Tibial artery (tissue), 4 donors: ENCODE measurements at regions not wholly inside any gene's neighbourhood (a gene's known extent, or its start where the extent isn't known, plus 50 kb on each side); places are given as distances from the start of the nearest gene placed in this dataset.
"Not testable (repeated sequence)": the region's sequence is repeated elsewhere in the genome, so short reads cannot be mapped to it uniquely, and the experiment has no call there.

Source experiments
- DNase-seq, 2 donors: peaks; one replicate each; pipeline ENCODE4 v3.0.0-alpha.2; 2019
- H3K27ac ChIP-seq, 2 donors: fragments of 200-600 bp; sonication (generic) in 1 of 2; 1 replicate in 1 of 2; 2 replicates in 1 of 2; pipeline ENCODE4 v1.5.1; 2018 to 2019; ENCODE audit warnings: mild to moderate bottlenecking in 1 of 2
- H3K27me3 ChIP-seq, 2 donors: fragments of 200-600 bp; sonication (generic) in 1 of 2; one replicate each; pipeline versions ENCODE4 v1.5.1 to v1.6.0; 2016 to 2019
- H3K36me3 ChIP-seq, 3 donors: fragments of 200-600 bp; sonication (generic) in 2 of 3; one replicate each; pipeline ENCODE4 v1.5.1; 2016 to 2019; ENCODE audit warnings: mild to moderate bottlenecking in 2 of 3
- H3K4me1 ChIP-seq, 4 donors: fragments of 200-600 bp; sonication (generic) in 2 of 4; 1 replicate in 3 of 4; 2 replicates in 1 of 4; pipeline ENCODE4 v1.5.1; 2016 to 2019
- H3K4me3 ChIP-seq, 2 donors: fragments of 200-600 bp; sonication (generic) in 1 of 2; 1 replicate in 1 of 2; 2 replicates in 1 of 2; pipeline ENCODE4 v1.5.1; 2018 to 2019; ENCODE audit warnings: mild to moderate bottlenecking in 2 of 2
- H3K9me3 ChIP-seq, 3 donors: fragments of 200-600 bp; sonication (generic) in 1 of 3; one replicate each; pipeline ENCODE4 v1.5.1; 2016 to 2019
- CTCF ChIP-seq, 2 experiments: fragments of 200-600 bp in 1 of 2; fragments of 450-650 bp in 1 of 2; IDR thresholded peaks; one replicate each; pipeline ENCODE4 v1.5.1; 2017 to 2019; ENCODE audit warnings: antibody characterized with exemption in 2 of 2, mild to moderate bottlenecking in 1 of 2, moderate library complexity in 1 of 2
- intact Hi-C: fragments of 100-400 bp; cut with DNase I; formaldehyde crosslinking; loops from one replicate; pipeline ENCODE4 v1.15.0; 2023; ENCODE audit warnings: low total_unique reads

GRCh38 chr9:30060976-30061375 lies 2323.5 kb upstream of the ACO1 start:
- Histone ChIP-seq H3K27ac (no peak overlapping the region), H3K4me1 (no peaks in the 10 kb centered on the region), H3K4me3 (no peak overlapping the region), H3K27me3 (no peaks in the 10 kb centered on the region), H3K36me3 (no peaks in the 10 kb centered on the region), H3K9me3 (no peaks in the 10 kb centered on the region)
- no peak for TF ChIP-seq CTCF (IDR thresholded peaks at IDR 0.05)
- DNase-seq, result no peak
- intact Hi-C loops, result no loop called here

DNA sequence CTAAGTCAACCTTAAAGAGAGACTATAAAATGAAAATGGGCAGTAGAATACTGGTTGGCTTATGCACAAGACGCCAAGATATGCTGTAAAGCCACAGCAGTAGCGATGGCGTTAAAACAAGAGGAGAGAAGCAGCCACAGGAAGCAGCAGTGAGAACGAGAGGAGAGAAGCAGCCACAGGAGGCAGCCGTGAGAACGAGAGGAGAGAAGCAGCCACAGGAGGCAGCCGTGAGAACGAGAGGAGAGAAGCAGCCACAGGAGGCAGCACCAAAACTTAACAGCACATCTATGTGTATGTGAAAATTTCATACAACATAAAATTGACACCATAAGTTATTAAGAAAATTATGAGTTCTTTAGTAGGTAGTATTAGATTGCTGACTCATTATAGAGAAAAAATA lies 2318.6 kb upstream of the ACO1 start:
- TF ChIP-seq CTCF (IDR thresholded peaks at IDR 0.05), result no peak
- no peaks in the 10 kb centered on the region for H3K9me3 ChIP-seq
- no peak overlapping the region for H3K4me3 ChIP-seq
- no peaks in the 10 kb centered on the region for H3K27me3 ChIP-seq
- H3K27ac ChIP-seq, result no peak overlapping the region
- no peaks in the 10 kb centered on the region for H3K36me3 ChIP-seq
- H3K4me1 ChIP-seq, result no peaks in the 10 kb centered on the region
- no peak for DNase-seq
- intact Hi-C loops, result no loop called here

GRCh38 chr9:30069236-30069635 lies 2315.2 kb upstream of the ACO1 start:
- DNase-seq, intact Hi-C loops, H3K4me1 ChIP-seq, H3K4me3 ChIP-seq, H3K9me3 ChIP-seq, H3K27ac ChIP-seq, H3K36me3 ChIP-seq, H3K27me3 ChIP-seq: not testable (repeated sequence)

- no peak overlapping the region for H3K27ac ChIP-seq
- H3K27me3 ChIP-seq, result no peaks in the 10 kb centered on the region
- H3K36me3 ChIP-seq, result no peaks in the 10 kb centered on the region
- H3K4me3 ChIP-seq, result no peak overlapping the region
- intact Hi-C loops, result no loop called here
- no peak for DNase-seq
- no peak for TF ChIP-seq CTCF (IDR thresholded peaks at IDR 0.05)
- no peaks in the 10 kb centered on the region for H3K9me3 ChIP-seq
- no peaks in the 10 kb centered on the region for H3K4me1 ChIP-seq
These were observed 2309.4 kb upstream of the ACO1 start for GRCh38 chr9:30075022-30075421.

DNA sequence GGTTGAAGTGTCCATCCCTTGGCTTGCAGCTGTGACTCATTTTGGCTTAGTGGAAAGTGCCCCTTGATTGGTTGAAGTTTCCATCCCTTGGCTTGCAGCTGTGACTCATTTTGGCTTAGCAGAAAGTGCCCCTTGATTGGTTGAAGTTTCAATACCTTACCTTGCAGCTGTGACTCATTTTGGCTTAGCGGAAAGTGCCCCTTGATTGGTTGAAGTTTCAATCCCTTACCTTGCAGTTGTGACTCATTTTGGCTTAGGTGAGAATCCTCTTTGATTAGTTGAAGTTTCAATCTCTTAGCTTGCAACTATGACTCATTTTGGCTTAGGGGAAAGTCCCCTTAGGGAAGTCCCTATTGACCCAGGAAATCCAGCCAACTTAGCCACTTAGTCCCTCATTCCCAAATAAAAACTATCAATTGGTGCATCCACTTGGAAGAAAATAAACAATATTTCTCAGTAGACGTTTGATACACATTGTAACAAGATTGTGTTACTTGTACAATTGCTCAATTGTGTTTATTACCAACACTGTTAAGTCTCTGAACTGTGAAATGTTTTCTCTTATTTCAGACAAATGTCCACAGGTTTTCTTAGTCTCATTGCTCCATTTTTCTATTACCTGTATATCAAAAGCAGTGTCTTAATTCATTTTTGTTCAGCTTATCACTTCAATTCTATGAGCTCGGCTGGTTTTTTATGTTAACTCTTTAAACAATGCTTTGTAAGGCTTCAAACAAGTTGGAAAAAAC lies 2308.8 kb upstream of the ACO1 start:
- H3K4me1 ChIP-seq, result no peaks in the 10 kb centered on the region
- intact Hi-C loops, result no loop called here
- H3K9me3 ChIP-seq, result no peaks in the 10 kb centered on the region
- H3K27me3 ChIP-seq, result no peaks in the 10 kb centered on the region
- DNase-seq, result no peak
- no peak overlapping the region for H3K4me3 ChIP-seq
- TF ChIP-seq CTCF (IDR thresholded peaks at IDR 0.05), result no peak
- H3K27ac ChIP-seq, result no peak overlapping the region
- H3K36me3 ChIP-seq, result no peaks in the 10 kb centered on the region

GRCh38 chr9:30078195-30078594 lies 2306.2 kb upstream of the ACO1 start:
- TF ChIP-seq CTCF (IDR thresholded peaks at IDR 0.05), result no peak
- H3K36me3 ChIP-seq, result no peaks in the 10 kb centered on the region
- H3K27ac ChIP-seq, result no peak overlapping the region
- DNase-seq, result no peak
- no peaks in the 10 kb centered on the region for H3K9me3 ChIP-seq
- no peak overlapping the region for H3K4me3 ChIP-seq
- H3K27me3 ChIP-seq, result no peaks in the 10 kb centered on the region
- intact Hi-C loops, result no loop called here
- no peaks in the 10 kb centered on the region for H3K4me1 ChIP-seq
